PC-9 (cell line): ENCODE measurements at regions not wholly inside any gene's neighbourhood (a gene's known extent, or its start where the extent isn't known, plus 50 kb on each side); places are given as distances from the start of the nearest gene placed in this dataset.
"Not testable (repeated sequence)": the region's sequence is repeated elsewhere in the genome, so short reads cannot be mapped to it uniquely, and the experiment has no call there.

Source experiments
- CTCF ChIP-seq: fragments of 200-600 bp; sonication (generic); conservative IDR thresholded peaks from 2 replicates; pipeline ENCODE4 v1.6.1; 2017; ENCODE audit warnings: mixed run types, antibody characterized with exemption, mild to moderate bottlenecking, moderate library complexity
- EZH2 ChIP-seq: fragments of 200-600 bp; sonication (generic); IDR thresholded peaks from 2 replicates; pipeline ENCODE4 v1.8.0; 2017; ENCODE audit warnings: antibody characterized with exemption, low read depth

GRCh38 chr4:164350716-164351115 lies 403.2 kb upstream of the SMIM31 start:
- TF ChIP-seq EZH2, CTCF: not testable (repeated sequence)
